ENCODE measurements at regions not wholly inside any gene's neighbourhood (a gene's known extent, or its start where the extent isn't known, plus 50 kb on each side); places are given as distances from the start of the nearest gene placed in this dataset.

DNA sequence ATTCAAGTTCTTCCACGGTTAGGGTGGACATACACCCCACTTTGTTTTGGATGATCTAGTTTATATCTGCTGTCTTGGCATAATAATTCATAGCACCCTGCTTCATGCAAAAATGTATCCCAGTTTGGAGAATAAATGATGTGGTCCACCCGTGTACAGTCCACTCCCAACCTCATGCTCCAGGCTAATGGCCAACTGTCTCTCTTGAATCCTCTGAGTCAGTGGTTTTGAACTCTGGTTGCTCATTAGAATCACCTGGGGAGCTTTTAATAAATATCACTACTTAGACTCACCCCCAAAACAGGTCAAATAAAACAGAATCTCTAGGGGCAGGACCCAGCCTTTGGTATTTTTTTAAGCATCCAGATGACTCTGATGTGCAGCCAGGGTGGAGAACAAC, 78.5 kb downstream of the SDC1 start:
- no peaks in the 10 kb centered on the region for H3K27me3 ChIP-seq
- no peak overlapping the region for H3K27ac ChIP-seq
- H3K4me3 ChIP-seq: no peak overlapping the region
- H3K4me1 ChIP-seq: peaks cover 0 to 33% (median 7%) of the 10 kb centered on the region in 4 donors
- H3K9me3 ChIP-seq: no peaks in the 10 kb centered on the region
- no peaks in the 10 kb centered on the region for H3K36me3 ChIP-seq
- TF ChIP-seq, protein P1, sequence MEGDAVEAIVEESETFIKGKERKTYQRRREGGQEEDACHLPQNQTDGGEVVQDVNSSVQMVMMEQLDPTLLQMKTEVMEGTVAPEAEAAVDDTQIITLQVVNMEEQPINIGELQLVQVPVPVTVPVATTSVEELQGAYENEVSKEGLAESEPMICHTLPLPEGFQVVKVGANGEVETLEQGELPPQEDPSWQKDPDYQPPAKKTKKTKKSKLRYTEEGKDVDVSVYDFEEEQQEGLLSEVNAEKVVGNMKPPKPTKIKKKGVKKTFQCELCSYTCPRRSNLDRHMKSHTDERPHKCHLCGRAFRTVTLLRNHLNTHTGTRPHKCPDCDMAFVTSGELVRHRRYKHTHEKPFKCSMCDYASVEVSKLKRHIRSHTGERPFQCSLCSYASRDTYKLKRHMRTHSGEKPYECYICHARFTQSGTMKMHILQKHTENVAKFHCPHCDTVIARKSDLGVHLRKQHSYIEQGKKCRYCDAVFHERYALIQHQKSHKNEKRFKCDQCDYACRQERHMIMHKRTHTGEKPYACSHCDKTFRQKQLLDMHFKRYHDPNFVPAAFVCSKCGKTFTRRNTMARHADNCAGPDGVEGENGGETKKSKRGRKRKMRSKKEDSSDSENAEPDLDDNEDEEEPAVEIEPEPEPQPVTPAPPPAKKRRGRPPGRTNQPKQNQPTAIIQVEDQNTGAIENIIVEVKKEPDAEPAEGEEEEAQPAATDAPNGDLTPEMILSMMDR (IDR thresholded peaks at IDR 0.05): no peak
- TF ChIP-seq POLR2A (IDR thresholded peaks at IDR 0.05) (no peak), EP300 (IDR thresholded peaks at IDR 0.05) (no peak)
- WGBS, 2 donors: 64 to 78% methylated on average over 2 of the region's 2 CpGs
- DNase-seq (ENCODE audit: low spot score in 2 of 2): no peak

DNA sequence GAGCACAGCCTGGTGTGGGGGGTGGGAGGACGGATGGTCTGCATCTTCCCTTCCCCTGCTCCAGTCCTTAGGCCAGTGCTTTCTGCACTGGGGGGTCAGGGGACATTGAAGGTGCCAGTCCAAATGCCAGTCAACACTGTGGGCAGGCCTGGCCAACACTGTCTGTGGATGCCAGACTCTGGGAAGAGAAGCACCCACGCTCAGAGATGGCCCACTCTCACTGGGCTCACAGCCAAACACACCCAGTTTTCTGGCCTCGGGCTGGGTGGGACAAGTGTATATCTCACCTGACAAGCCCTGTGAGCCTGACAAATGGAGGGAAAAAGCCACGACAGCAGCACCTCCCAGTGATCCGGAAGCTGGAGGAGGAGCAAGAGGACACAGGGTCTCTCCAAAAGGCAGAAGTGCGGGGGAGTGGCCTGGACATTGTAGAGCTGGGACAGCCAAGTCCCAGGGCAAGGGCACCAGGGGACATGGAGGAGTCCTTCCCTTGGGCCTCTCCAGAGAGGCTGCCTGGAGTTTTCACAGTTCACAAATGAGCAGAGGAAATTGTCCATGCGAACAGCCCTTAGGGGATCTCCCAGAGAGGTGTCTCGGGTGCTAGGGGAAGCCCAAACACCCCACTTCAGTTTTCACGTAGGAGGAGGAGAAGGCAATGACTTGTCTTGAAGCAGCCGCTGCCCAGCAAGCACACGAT, 79.3 kb downstream of the SDC1 start:
- Histone ChIP-seq H3K9me3 (no peaks in the 10 kb centered on the region), H3K36me3 (no peaks in the 10 kb centered on the region), H3K4me3 (no peak overlapping the region), H3K4me1 (peaks cover 0 to 41% (median 7%) of the 10 kb centered on the region in 4 donors), H3K27me3 (no peaks in the 10 kb centered on the region), H3K27ac (no peak overlapping the region)
- TF ChIP-seq EP300 (IDR thresholded peaks at IDR 0.05) (no peak), POLR2A (IDR thresholded peaks at IDR 0.05) (no peak)
- TF ChIP-seq, protein P1 (IDR thresholded peaks at IDR 0.05): no peak
- DNase-seq (ENCODE audit: low spot score in 2 of 2): no peak
- WGBS, 2 donors: 60 to 70% methylated on average over 11 of the region's 11 CpGs

DNA sequence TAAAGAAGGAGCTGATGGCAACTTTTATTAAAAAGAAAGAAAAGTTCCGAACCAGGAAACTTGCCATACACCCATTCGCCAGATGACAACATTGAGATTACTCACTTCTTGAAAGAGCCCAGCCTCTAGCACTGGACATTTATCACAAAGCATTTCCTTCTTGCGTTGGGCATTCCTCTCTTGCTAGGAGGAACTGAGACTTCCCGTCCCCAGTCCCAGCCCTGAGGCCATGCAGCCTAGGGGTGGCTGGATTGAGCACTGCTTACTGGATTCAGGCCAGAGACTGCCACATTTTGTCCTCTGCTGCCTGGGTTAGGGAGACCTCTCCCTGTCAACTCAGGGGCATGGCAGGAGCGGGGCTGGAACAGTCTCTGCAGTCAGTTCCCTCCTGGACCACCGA, 80.1 kb downstream of the SDC1 start:
- Histone ChIP-seq H3K4me1 (peaks cover 0 to 38% (median 7%) of the 10 kb centered on the region in 4 donors), H3K9me3 (no peaks in the 10 kb centered on the region), H3K36me3 (no peaks in the 10 kb centered on the region), H3K27ac (no peak overlapping the region), H3K27me3 (no peaks in the 10 kb centered on the region), H3K4me3 (no peak overlapping the region)
- DNase-seq (ENCODE audit: low spot score in 2 of 2): no peak
- 73 to 77% methylated on average over 6 of the region's 6 CpGs for WGBS, 2 donors
- TF ChIP-seq EP300 (IDR thresholded peaks at IDR 0.05): no peak
- TF ChIP-seq, protein P1 (IDR thresholded peaks at IDR 0.05): no peak
- no peak for TF ChIP-seq POLR2A (IDR thresholded peaks at IDR 0.05)

DNA sequence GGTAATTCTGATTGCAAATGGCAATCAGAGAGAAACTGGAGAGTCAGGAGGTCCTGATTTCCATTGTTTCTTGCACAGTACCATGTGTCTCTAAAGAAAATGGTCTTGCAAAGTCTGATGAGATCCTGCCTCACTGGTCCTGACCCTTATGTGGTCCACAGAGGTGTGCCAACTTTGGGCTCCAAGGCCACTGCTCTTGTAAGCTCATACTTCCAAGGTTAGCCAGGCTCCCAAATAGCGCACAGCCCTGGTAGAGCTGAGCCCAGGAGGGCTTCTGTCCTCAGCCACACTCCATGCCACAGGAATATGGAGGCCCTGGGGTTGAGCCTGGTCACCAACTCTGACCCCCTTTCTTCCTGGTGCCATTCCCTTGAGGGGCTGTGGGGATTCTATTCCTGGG, 80.7 kb downstream of the SDC1 start:
- DNase-seq (ENCODE audit: low spot score in 2 of 2): no peak
- no peak overlapping the region for H3K4me3 ChIP-seq
- peaks cover 0 to 31% (median 4%) of the 10 kb centered on the region in 4 donors for H3K4me1 ChIP-seq
- no peaks in the 10 kb centered on the region for H3K36me3 ChIP-seq
- no peaks in the 10 kb centered on the region for H3K27me3 ChIP-seq
- H3K9me3 ChIP-seq: no peaks in the 10 kb centered on the region
- TF ChIP-seq POLR2A (IDR thresholded peaks at IDR 0.05) (no peak), EP300 (IDR thresholded peaks at IDR 0.05) (no peak)
- TF ChIP-seq, protein P1 (IDR thresholded peaks at IDR 0.05): no peak
- no peak overlapping the region for H3K27ac ChIP-seq
- WGBS, 2 donors: 100% methylated on average over 1 of the region's 1 CpG

DNA sequence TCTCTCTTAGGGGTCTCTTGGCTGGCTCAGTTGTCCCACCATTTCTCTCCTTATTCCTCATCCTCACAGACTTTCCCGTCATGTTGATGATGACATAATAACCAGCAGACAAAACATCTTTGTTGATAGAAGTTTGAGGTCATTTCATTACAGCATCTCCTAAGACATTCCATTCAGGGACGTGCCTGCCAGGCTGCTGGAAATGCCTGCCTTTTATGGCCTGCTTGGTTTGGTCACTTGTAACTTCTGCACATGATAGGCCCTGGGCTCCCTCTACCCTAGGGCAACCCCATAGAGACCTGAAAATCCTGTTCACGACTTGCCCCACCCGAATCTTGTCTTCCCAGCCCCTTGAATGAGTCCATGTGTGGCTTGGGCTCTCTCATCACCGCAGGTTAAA, 81.7 kb downstream of the SDC1 start:
- Histone ChIP-seq H3K4me1 (peaks cover 0 to 22% (median 2%) of the 10 kb centered on the region in 4 donors), H3K27ac (no peak overlapping the region), H3K27me3 (no peaks in the 10 kb centered on the region), H3K36me3 (no peaks in the 10 kb centered on the region), H3K4me3 (no peak overlapping the region), H3K9me3 (no peaks in the 10 kb centered on the region)
- 59 to 62% methylated on average over 5 of the region's 5 CpGs for WGBS, 2 donors
- TF ChIP-seq, protein P1 (IDR thresholded peaks at IDR 0.05): no peak
- TF ChIP-seq EP300 (IDR thresholded peaks at IDR 0.05) (no peak), POLR2A (IDR thresholded peaks at IDR 0.05) (no peak)
- DNase-seq (ENCODE audit: low spot score in 2 of 2): no peak

Data from tibial nerve (tissue), 4 donors.